DOHH2 (cell line): ENCODE measurements at regions not wholly inside any gene's neighbourhood (a gene's known extent, or its start where the extent isn't known, plus 50 kb on each side); places are given as distances from the start of the nearest gene placed in this dataset.

Source experiments
- H3F3A ChIP-seq: fragments of 200-600 bp; sonication (generic), shearing (Covaris generic); 2 replicates; pipeline ENCODE4 v1.6.0; 2016; ENCODE audit warnings: antibody characterized with exemption, mild to moderate bottlenecking; ENCODE audit not compliant: control insufficient read depth, insufficient read depth
- H3K27ac ChIP-seq: fragments of 200-600 bp; sonication (generic); 2 replicates; pipeline ENCODE4 v1.5.1; 2014; ENCODE audit warnings: low read depth, mild to moderate bottlenecking, low read length, moderate library complexity
- H3K27me3 ChIP-seq: fragments of 200-600 bp; sonication (generic); 2 replicates; pipeline ENCODE4 v1.6.1; 2014; ENCODE audit warnings: mild to moderate bottlenecking, low read length, mixed read lengths; ENCODE audit not compliant: control insufficient read depth
- H3K36me3 ChIP-seq: fragments of 200-600 bp; sonication (generic); 2 replicates; pipeline ENCODE4 v1.6.1; 2014; ENCODE audit warnings: mild to moderate bottlenecking, low read length, moderate library complexity, mixed read lengths; ENCODE audit not compliant: control insufficient read depth
- H3K4me1 ChIP-seq: fragments of 200-600 bp; sonication (generic); 2 replicates; pipeline ENCODE4 v1.6.1; 2014; ENCODE audit warnings: mild to moderate bottlenecking, low read length, mixed read lengths; ENCODE audit not compliant: control insufficient read depth
- H3K4me2 ChIP-seq: fragments of 200-600 bp; sonication (generic); 2 replicates; pipeline ENCODE4 v1.6.0; 2014; ENCODE audit warnings: mild to moderate bottlenecking, low read length, moderate library complexity
- H3K4me3 ChIP-seq: fragments of 200-600 bp; sonication (generic); 2 replicates; pipeline ENCODE4 v1.5.1; 2014; ENCODE audit warnings: mild to moderate bottlenecking, low read length, mixed read lengths
- H3K79me2 ChIP-seq: fragments of 200-600 bp; sonication (generic); 2 replicates; pipeline ENCODE4 v1.6.1; 2014; ENCODE audit warnings: mild to moderate bottlenecking, low read length, mixed read lengths; ENCODE audit not compliant: control insufficient read depth
- H3K9me2 ChIP-seq: fragments of 200-600 bp; sonication (generic); replicated peaks from 2 replicates; pipeline ENCODE4 v1.6.1; 2014; ENCODE audit warnings: mild to moderate bottlenecking, low read length, mixed read lengths; ENCODE audit not compliant: control insufficient read depth
- H3K9me3 ChIP-seq: fragments of 200-600 bp; sonication (generic); 2 replicates; pipeline ENCODE4 v1.6.1; 2014; ENCODE audit warnings: antibody characterized with exemption, low read length, mixed read lengths; ENCODE audit not compliant: control insufficient read depth, insufficient read depth
- H4K20me1 ChIP-seq: fragments of 200-600 bp; sonication (generic); 2 replicates; pipeline ENCODE4 v1.6.0; 2014; ENCODE audit warnings: low read depth, mild to moderate bottlenecking, antibody characterized with exemption, low read length, moderate library complexity; ENCODE audit not compliant: control insufficient read depth, insufficient read depth
- CTCF ChIP-seq: fragments of 200-600 bp; sonication (generic); IDR thresholded peaks from one replicate; pipeline ENCODE4 v1.5.1; 2014; ENCODE audit warnings: antibody characterized with exemption, mild to moderate bottlenecking, low read depth, low read length; ENCODE audit not compliant: poor library complexity, severe bottlenecking
- EZH2phosphoT487 ChIP-seq: fragments of 200-600 bp; sonication (generic); IDR thresholded peaks from 2 replicates; pipeline ENCODE4 v1.6.1; 2017; ENCODE audit warnings: borderline replicate concordance, mild to moderate bottlenecking, antibody characterized with exemption, low read length, moderate library complexity, mixed read lengths

- Histone ChIP-seq H3K4me2 (no peak overlapping the region), H3K36me3 (no peaks in the 10 kb centered on the region), H3K9me3 (no peaks in the 10 kb centered on the region), H3K79me2 (no peaks in the 10 kb centered on the region), H3K27me3 (no peaks in the 10 kb centered on the region), H3K4me3 (no peak overlapping the region), H3K9me2 (no peaks in the 10 kb centered on the region), H3F3A (no peaks in the 10 kb centered on the region), H3K27ac (no peak overlapping the region), H3K4me1 (no peaks in the 10 kb centered on the region), H4K20me1 (no peaks in the 10 kb centered on the region)
- TF ChIP-seq EZH2phosphoT487 (no peak), CTCF (no peak)
Measured at GRCh38 chr4:95627709-95628108, 78.9 kb upstream of the UNC5C start.

GRCh38 chr4:95627024-95627605 is 78.3 kb upstream of the UNC5C start:
- TF ChIP-seq EZH2phosphoT487 (no peak), CTCF (no peak)
- H3K27me3 ChIP-seq, result no peaks in the 10 kb centered on the region

GRCh38 chr4:95625020-95625419 is 76.2 kb upstream of the UNC5C start:
- Histone ChIP-seq H3K27me3 (no peaks in the 10 kb centered on the region), H3K27ac (no peak overlapping the region), H3K4me3 (no peak overlapping the region), H3K9me2 (no peaks in the 10 kb centered on the region), H3K36me3 (no peaks in the 10 kb centered on the region), H3K9me3 (no peaks in the 10 kb centered on the region), H3F3A (no peaks in the 10 kb centered on the region), H3K79me2 (no peaks in the 10 kb centered on the region), H4K20me1 (no peaks in the 10 kb centered on the region), H3K4me2 (no peak overlapping the region), H3K4me1 (no peaks in the 10 kb centered on the region)
- TF ChIP-seq CTCF, result no peak
- TF ChIP-seq EZH2phosphoT487, result no peak

More at GRCh38 chr4:95627024-95627605, 78.3 kb upstream of the UNC5C start:
- no peak overlapping the region for H3K4me3 ChIP-seq
- H3K9me2 ChIP-seq, result no peaks in the 10 kb centered on the region
- H3K36me3 ChIP-seq, result no peaks in the 10 kb centered on the region
- no peak overlapping the region for H3K4me2 ChIP-seq
- H3K27ac ChIP-seq, result no peak overlapping the region
- H3K4me1 ChIP-seq, result no peaks in the 10 kb centered on the region
- no peaks in the 10 kb centered on the region for H3K79me2 ChIP-seq
- H4K20me1 ChIP-seq, result no peaks in the 10 kb centered on the region
- H3K9me3 ChIP-seq, result no peaks in the 10 kb centered on the region
- H3F3A ChIP-seq, result no peaks in the 10 kb centered on the region
